A549 (cell line): ENCODE measurements at regions not wholly inside any gene's neighbourhood (a gene's known extent, or its start where the extent isn't known, plus 50 kb on each side); places are given as distances from the start of the nearest gene placed in this dataset.

Experiments
- ATAC-seq, 2 experiments: fragments of 200-7000 bp in 1 of 2; fragments of >200 bp in 1 of 2; cut with Nextera tagmentation in 1 of 2; cut with Tn5 transposase in 1 of 2; 3 replicates each; pipeline versions ENCODE4 v1.8.0 to v1.9.1; 2018 to 2020; ENCODE audit warnings: mild to moderate bottlenecking in 1 of 2, moderate library complexity in 1 of 2
- CTCF ChIA-PET: fragments of 300-600 bp; sonication (Branson Sonifier 250); formaldehyde crosslinking; extraction: SDS; loops from one replicate; lab custom pipeline; 2021; ENCODE audit warnings: antibody characterized with exemption, inconsistent platforms; lab: Yijun Ruan, JAX
- POLR2A ChIA-PET: fragments of 350-600 bp; formaldehyde crosslinking; extraction: SDS; loops from one replicate; lab custom pipeline; 2021; ENCODE audit warnings: antibody characterized with exemption, inconsistent platforms; lab: Yijun Ruan, JAX
- DNase-seq, 2 experiments: peaks; one replicate each; pipeline versions ENCODE4 v3.0.0 to v3.0.0-alpha.2; 2011 to 2016; ENCODE audit warnings: low read depth in 1 of 2, low spot score in 1 of 2
- FAIRE-seq: peaks from 2 replicates; lab custom pipeline; 2011; peaks lifted over from hg19 to GRCh38; lab: Jason Lieb, UNC
- H3K27ac ChIP-seq, 2 experiments: fragments of >200 bp; sonication (Bioruptor Twin); formaldehyde crosslinking; 3 replicates each; pipeline ENCODE4 v1.5.1; 2016 to 2017
- H3K4me1 ChIP-seq: fragments of >200 bp; sonication (Bioruptor Twin); formaldehyde crosslinking; 3 replicates; pipeline ENCODE4 v1.6.1; 2016
- H3K4me2 ChIP-seq: fragments of >200 bp; sonication (Bioruptor Twin); formaldehyde crosslinking; 3 replicates; pipeline ENCODE4 v1.6.1; 2016
- H3K4me3 ChIP-seq: fragments of >200 bp; sonication (Bioruptor Twin); formaldehyde crosslinking; 3 replicates; pipeline ENCODE4 v1.5.1; 2016
- H3K9me3 ChIP-seq: fragments of >200 bp; sonication (Bioruptor Twin); formaldehyde crosslinking; 3 replicates; pipeline ENCODE4 v1.6.1; 2016
- CBX2 ChIP-seq: fragments of 200-600 bp; sonication (generic); IDR thresholded peaks from 2 replicates; pipeline ENCODE4 v1.6.1; 2016; ENCODE audit warnings: low read depth, mild to moderate bottlenecking, borderline replicate concordance
- CEBPB ChIP-seq, 2 experiments: fragments of >200 bp in 1 of 2; sonication (Bioruptor Twin) in 1 of 2; formaldehyde crosslinking in 1 of 2; IDR thresholded peaks; 2 replicates each; pipeline ENCODE4 v1.6.1; 2012 to 2016
- ESRRA ChIP-seq: fragments of 150-350 bp; IDR thresholded peaks from 2 replicates; pipeline ENCODE4 v1.6.1; 2014; ENCODE audit warnings: mild to moderate bottlenecking, low read length, borderline replicate concordance
- FOXS1 ChIP-seq: fragments of 250-450 bp; sonication (Bioruptor Pico); IDR thresholded peaks from 2 replicates; pipeline ENCODE4 v1.5.0; 2020; ENCODE audit warnings: mild to moderate bottlenecking, moderate library complexity
- HOXB13 ChIP-seq: fragments of 250-450 bp; sonication (Bioruptor Pico); IDR thresholded peaks from 2 replicates; pipeline ENCODE4 v1.5.0; 2020; ENCODE audit warnings: low read depth, mild to moderate bottlenecking, moderate library complexity
- JUN ChIP-seq, 2 experiments: fragments of >200 bp; sonication (Bioruptor Twin); formaldehyde crosslinking; IDR thresholded peaks; 2 replicates in 1 of 2; 3 replicates in 1 of 2; pipeline ENCODE4 v1.6.1; 2016 to 2017
- JUNB ChIP-seq: fragments of >200 bp; sonication (Bioruptor Twin); formaldehyde crosslinking; IDR thresholded peaks from 2 replicates; pipeline ENCODE4 v1.6.1; 2016
- MAZ ChIP-seq: fragments of 150-350 bp; IDR thresholded peaks from 2 replicates; pipeline ENCODE4 v1.6.1; 2014; ENCODE audit warnings: antibody characterized with exemption, low read depth, low read length, borderline replicate concordance
- NFE2L2 ChIP-seq: fragments of 150-350 bp; conservative IDR thresholded peaks from 2 replicates; pipeline ENCODE4 v1.6.1; 2014; ENCODE audit warnings: low read length
- NR3C1 ChIP-seq: fragments of >200 bp; sonication (Bioruptor Twin); formaldehyde crosslinking; IDR thresholded peaks from 3 replicates; pipeline ENCODE4 v1.6.1; 2017
- POLR2AphosphoS2 ChIP-seq: conservative IDR thresholded peaks from 2 replicates; pipeline ENCODE4 v1.6.1; 2012; ENCODE audit warnings: low read length, improper control_type of control experiment, inconsistent platforms
- RAD21 ChIP-seq, 2 experiments: fragments of >200 bp in 1 of 2; sonication (Bioruptor Twin) in 1 of 2; formaldehyde crosslinking in 1 of 2; IDR thresholded peaks in 1 of 2; conservative IDR thresholded peaks in 1 of 2; 2 replicates in 1 of 2; 3 replicates in 1 of 2; pipeline ENCODE4 v1.6.1; 2012 to 2018; ENCODE audit warnings: inconsistent platforms in 1 of 2
- RARB ChIP-seq: fragments of 250-450 bp; sonication (Bioruptor Pico); IDR thresholded peaks from 2 replicates; pipeline ENCODE4 v1.8.0; 2021; ENCODE audit warnings: mild to moderate bottlenecking, moderate library complexity
- RCOR1 ChIP-seq: fragments of 150-350 bp; IDR thresholded peaks from 2 replicates; pipeline ENCODE4 v1.6.1; 2014; ENCODE audit warnings: antibody characterized with exemption, low read length, low read depth
- RNF2 ChIP-seq: fragments of 200-600 bp; sonication (generic); IDR thresholded peaks from 2 replicates; pipeline ENCODE4 v1.6.1; 2016; ENCODE audit warnings: low read depth, mild to moderate bottlenecking, antibody characterized with exemption, moderate library complexity, borderline replicate concordance
- SMC3 ChIP-seq: fragments of >200 bp; sonication (Bioruptor Twin); formaldehyde crosslinking; IDR thresholded peaks from 3 replicates; pipeline ENCODE4 v1.6.1; 2018; ENCODE audit warnings: inconsistent platforms
- SREBF2 ChIP-seq: fragments of 450-650 bp; IDR thresholded peaks from 2 replicates; pipeline ENCODE4 v1.6.1; 2014; ENCODE audit warnings: mild to moderate bottlenecking, moderate library complexity
- TFCP2L1 ChIP-seq: fragments of 250-450 bp; sonication (Bioruptor Pico); IDR thresholded peaks from 2 replicates; pipeline ENCODE4 v1.5.0; 2021; ENCODE audit warnings: mild to moderate bottlenecking
- ZC3H11A ChIP-seq: fragments of 450-650 bp; IDR thresholded peaks from 2 replicates; pipeline ENCODE4 v1.6.1; 2014; ENCODE audit warnings: antibody characterized with exemption, mild to moderate bottlenecking
- ZFP36 ChIP-seq: fragments of 450-650 bp; IDR thresholded peaks from 2 replicates; pipeline ENCODE4 v1.6.1; 2014; ENCODE audit warnings: borderline replicate concordance; ENCODE audit not compliant: partially characterized antibody
- WGBS: methylation state at CpG from one replicate; pipeline ENCODE4 v1.1.6; 2017; ENCODE audit errors: missing lambda C conversion rate; 5-methylcytosine and 5-hydroxymethylcytosine counted together
- TF ChIP-seq, protein P1 (sequence below): IDR thresholded peaks from 2 replicates; pipeline ENCODE4 v1.6.1; 2012; ENCODE audit warnings: low read depth, borderline replicate concordance
- TF ChIP-seq, protein P2 (sequence below): fragments of 200-600 bp; sonication (generic); IDR thresholded peaks from 2 replicates; pipeline ENCODE4 v1.6.1; 2016; ENCODE audit warnings: antibody characterized with exemption, mild to moderate bottlenecking, moderate library complexity
- TF ChIP-seq, protein P3 (sequence below): fragments of >200 bp; sonication (Bioruptor Twin); formaldehyde crosslinking; IDR thresholded peaks from 3 replicates; pipeline ENCODE4 v1.5.1; 2016

DNA sequence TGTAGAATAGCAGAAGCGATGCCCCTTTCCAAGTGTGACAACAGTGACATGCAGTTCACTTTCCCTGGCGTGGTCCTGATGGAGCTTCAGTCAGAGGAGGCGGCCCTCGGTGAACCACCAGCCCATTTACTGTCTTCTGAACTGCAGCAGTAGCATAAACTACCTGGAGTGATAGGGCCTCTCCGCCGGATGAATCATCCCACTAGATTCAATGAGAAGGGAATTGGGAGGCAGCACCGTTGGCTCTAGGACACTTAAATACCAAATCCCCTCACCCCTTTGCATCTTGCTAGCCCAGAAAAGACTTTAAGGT lies 112.8 kb upstream of the GPR12 start:
- CTCF ChIA-PET = interaction anchor here (0.7 to 2.8 kb wide), 9 partner anchors 8 to 175 kb away, joined by 3 to 18 read pairs (median 5); no protein-coding TSS in a partner anchor
- ATAC-seq (no peak), FAIRE-seq (no peak), DNase-seq (no peak)
- WGBS = 34% methylated on average over 7 of the region's 7 CpGs
- Histone ChIP-seq H3K27ac (no peak overlapping the region), H3K4me3 (no peak overlapping the region), H3K4me1 (no peaks in the 10 kb centered on the region), H3K9me3 (no peaks in the 10 kb centered on the region), H3K4me2 (no peak overlapping the region)
- POLR2A ChIA-PET = no interaction called here
- TF ChIP-seq ESRRA (no peak), RARB (CRISPR knock-in tag) (no peak), SREBF2 (no peak), RCOR1 (no peak), RAD21 (conservative IDR thresholded peaks at IDR 0.05 in 1 of 2, IDR thresholded peaks at IDR 0.05 in 1 of 2) (no peak), NR3C1 (no peak), JUN (IDR thresholded peaks at IDR 0.05) (no peak), RNF2 (no peak), ZC3H11A (no peak), MAZ (no peak)
- TF ChIP-seq, protein P1, sequence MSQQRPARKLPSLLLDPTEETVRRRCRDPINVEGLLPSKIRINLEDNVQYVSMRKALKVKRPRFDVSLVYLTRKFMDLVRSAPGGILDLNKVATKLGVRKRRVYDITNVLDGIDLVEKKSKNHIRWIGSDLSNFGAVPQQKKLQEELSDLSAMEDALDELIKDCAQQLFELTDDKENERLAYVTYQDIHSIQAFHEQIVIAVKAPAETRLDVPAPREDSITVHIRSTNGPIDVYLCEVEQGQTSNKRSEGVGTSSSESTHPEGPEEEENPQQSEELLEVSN = no peak

DNA sequence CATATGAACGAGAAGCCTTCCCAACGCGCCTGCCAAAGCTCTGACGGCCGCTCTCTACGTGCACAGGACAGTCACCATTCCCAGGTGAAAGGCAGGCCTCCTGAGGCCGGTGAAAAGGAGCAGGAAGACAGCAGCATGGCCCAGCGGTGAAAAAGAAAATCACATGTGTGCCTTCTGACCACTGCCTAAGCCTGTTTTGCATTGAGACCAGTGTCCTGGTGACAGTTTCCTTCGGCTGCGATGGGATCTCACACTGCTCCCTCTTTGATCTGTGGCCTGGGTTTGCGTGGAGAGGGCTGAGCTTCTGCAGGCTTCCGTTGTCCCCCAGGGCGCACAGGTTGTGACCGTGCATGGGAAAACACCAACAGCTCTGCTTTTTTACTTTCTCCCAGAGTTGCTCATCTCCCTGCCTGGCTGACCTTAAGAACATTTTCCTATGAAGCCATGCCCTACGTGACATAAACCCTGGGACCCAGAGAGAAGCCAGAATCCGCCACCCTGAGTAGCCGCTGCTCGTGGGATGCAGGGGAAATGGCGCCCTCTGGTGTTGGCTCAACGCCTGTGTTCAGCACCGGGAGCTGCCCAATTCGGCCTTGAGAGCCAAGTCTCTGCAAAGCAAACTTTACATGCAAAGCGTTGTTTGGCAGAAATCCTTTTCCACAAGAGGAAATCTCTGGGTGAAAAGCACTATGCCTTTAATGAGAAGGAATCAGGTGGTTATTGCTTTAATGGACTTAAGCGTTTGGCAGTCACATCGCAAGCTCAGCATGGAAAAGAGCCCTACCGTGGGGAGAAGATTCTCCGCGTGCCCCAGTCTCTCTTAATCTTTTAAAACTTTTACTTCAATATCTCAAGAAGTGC lies 112.2 kb upstream of the GPR12 start:
- no peaks in the 10 kb centered on the region for H3K4me1 ChIP-seq
- ChIA-PET POLR2A (no interaction called here), CTCF (interaction anchor here (0.7 to 2.8 kb wide), 10 partner anchors 8 to 174 kb away, joined by 3 to 18 read pairs (median 6); no protein-coding TSS in a partner anchor)
- H3K9me3 ChIP-seq = no peaks in the 10 kb centered on the region
- H3K4me3 ChIP-seq = no peak overlapping the region
- no peak overlapping the region for H3K4me2 ChIP-seq
- WGBS = 28% methylated on average over 28 of the region's 28 CpGs
- DNase-seq = peak; percentile 8 to 36
- no peak for TF ChIP-seq TFCP2L1 (CRISPR knock-in tag)
- peak in 1 of 2 experiments; percentile 65; a peak in 2 of 5 replicates for TF ChIP-seq RAD21 (conservative IDR thresholded peaks at IDR 0.05 in 1 of 2, IDR thresholded peaks at IDR 0.05 in 1 of 2)
- TF ChIP-seq, protein P2, sequence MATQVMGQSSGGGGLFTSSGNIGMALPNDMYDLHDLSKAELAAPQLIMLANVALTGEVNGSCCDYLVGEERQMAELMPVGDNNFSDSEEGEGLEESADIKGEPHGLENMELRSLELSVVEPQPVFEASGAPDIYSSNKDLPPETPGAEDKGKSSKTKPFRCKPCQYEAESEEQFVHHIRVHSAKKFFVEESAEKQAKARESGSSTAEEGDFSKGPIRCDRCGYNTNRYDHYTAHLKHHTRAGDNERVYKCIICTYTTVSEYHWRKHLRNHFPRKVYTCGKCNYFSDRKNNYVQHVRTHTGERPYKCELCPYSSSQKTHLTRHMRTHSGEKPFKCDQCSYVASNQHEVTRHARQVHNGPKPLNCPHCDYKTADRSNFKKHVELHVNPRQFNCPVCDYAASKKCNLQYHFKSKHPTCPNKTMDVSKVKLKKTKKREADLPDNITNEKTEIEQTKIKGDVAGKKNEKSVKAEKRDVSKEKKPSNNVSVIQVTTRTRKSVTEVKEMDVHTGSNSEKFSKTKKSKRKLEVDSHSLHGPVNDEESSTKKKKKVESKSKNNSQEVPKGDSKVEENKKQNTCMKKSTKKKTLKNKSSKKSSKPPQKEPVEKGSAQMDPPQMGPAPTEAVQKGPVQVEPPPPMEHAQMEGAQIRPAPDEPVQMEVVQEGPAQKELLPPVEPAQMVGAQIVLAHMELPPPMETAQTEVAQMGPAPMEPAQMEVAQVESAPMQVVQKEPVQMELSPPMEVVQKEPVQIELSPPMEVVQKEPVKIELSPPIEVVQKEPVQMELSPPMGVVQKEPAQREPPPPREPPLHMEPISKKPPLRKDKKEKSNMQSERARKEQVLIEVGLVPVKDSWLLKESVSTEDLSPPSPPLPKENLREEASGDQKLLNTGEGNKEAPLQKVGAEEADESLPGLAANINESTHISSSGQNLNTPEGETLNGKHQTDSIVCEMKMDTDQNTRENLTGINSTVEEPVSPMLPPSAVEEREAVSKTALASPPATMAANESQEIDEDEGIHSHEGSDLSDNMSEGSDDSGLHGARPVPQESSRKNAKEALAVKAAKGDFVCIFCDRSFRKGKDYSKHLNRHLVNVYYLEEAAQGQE = peak; percentile 17; the same call in 1 of the 2 replicates
- peak; percentile 41; the same call in 2 of the 3 replicates for TF ChIP-seq SMC3
- no peak for TF ChIP-seq HOXB13 (CRISPR knock-in tag)
- no peak for TF ChIP-seq CEBPB (IDR thresholded peaks at IDR 0.05)
- no peak for TF ChIP-seq CBX2
- TF ChIP-seq NFE2L2 = no peak
- no peak for TF ChIP-seq POLR2AphosphoS2
- no peak for TF ChIP-seq FOXS1
- no peak for TF ChIP-seq ZFP36
- TF ChIP-seq, protein P3, sequence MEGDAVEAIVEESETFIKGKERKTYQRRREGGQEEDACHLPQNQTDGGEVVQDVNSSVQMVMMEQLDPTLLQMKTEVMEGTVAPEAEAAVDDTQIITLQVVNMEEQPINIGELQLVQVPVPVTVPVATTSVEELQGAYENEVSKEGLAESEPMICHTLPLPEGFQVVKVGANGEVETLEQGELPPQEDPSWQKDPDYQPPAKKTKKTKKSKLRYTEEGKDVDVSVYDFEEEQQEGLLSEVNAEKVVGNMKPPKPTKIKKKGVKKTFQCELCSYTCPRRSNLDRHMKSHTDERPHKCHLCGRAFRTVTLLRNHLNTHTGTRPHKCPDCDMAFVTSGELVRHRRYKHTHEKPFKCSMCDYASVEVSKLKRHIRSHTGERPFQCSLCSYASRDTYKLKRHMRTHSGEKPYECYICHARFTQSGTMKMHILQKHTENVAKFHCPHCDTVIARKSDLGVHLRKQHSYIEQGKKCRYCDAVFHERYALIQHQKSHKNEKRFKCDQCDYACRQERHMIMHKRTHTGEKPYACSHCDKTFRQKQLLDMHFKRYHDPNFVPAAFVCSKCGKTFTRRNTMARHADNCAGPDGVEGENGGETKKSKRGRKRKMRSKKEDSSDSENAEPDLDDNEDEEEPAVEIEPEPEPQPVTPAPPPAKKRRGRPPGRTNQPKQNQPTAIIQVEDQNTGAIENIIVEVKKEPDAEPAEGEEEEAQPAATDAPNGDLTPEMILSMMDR = peak; percentile 40; the same call in 2 of the 3 replicates
- no peak for TF ChIP-seq JUNB
- H3K27ac ChIP-seq = no peak overlapping the region
- no peak for FAIRE-seq
- peak; percentile 56 to 86; a peak in 4 of 6 replicates for ATAC-seq
